ENCODE measurements at regions not wholly inside any gene's neighbourhood (a gene's known extent, or its start where the extent isn't known, plus 50 kb on each side); places are given as distances from the start of the nearest gene placed in this dataset.

- TF ChIP-seq CTCF (IDR thresholded peaks at IDR 0.05; ENCODE audit: control extremely low read depth in 1 of 3, insufficient read depth in 1 of 3, low read depth in 1 of 3, low read length in 3 of 3) = no peak
- TF ChIP-seq EP300 (IDR thresholded peaks at IDR 0.05; ENCODE audit: borderline replicate concordance in 1 of 2, low read depth in 2 of 2, low read length in 2 of 2) = no peak
- TF ChIP-seq RFX5 (IDR thresholded peaks at IDR 0.05; ENCODE audit: borderline replicate concordance, low read depth, low read length) = no peak
- no peak for TF ChIP-seq EZH2 (IDR thresholded peaks at IDR 0.05; ENCODE audit: low read depth, low read length, severe bottlenecking)
- TF ChIP-seq ZNF274 (IDR thresholded peaks at IDR 0.05; ENCODE audit: borderline replicate concordance, extremely low read depth, low read length) = no peak
- no peak for TF ChIP-seq MAX (IDR thresholded peaks at IDR 0.05)
- TF ChIP-seq CEBPB (IDR thresholded peaks at IDR 0.05; ENCODE audit: low read depth, low read length) = no peak
- TF ChIP-seq RNF2 (IDR thresholded peaks at IDR 0.05; ENCODE audit: borderline replicate concordance, low read depth, low read length, missing control alignments, poor library complexity, severe bottlenecking) = no peak
- no peak for TF ChIP-seq KDM1A (IDR thresholded peaks at IDR 0.05; ENCODE audit: borderline replicate concordance, low read length)
- no peak for TF ChIP-seq MAFK (IDR thresholded peaks at IDR 0.05; ENCODE audit: low read depth, low read length)
- no peak for TF ChIP-seq RAD21 (IDR thresholded peaks at IDR 0.05 in 1 of 2, conservative IDR thresholded peaks at IDR 0.05 in 1 of 2; ENCODE audit: low read depth in 2 of 2, low read length in 2 of 2)
- TF ChIP-seq SIN3A (conservative IDR thresholded peaks at IDR 0.05 in 1 of 2, IDR thresholded peaks at IDR 0.05 in 1 of 2; ENCODE audit: low read depth in 1 of 2, low read length in 2 of 2) = no peak
- no peak for TF ChIP-seq ASH2L (IDR thresholded peaks at IDR 0.05; ENCODE audit: low read length)
Measured at GRCh38 chr7:65279795-65280194, 93.9 kb upstream of the ZNF92 start.
